Bone marrow (tissue), 2 donors: ENCODE measurements at regions not wholly inside any gene's neighbourhood (a gene's known extent, or its start where the extent isn't known, plus 50 kb on each side); places are given as distances from the start of the nearest gene placed in this dataset.

Experiments
- DNase-seq, 2 donors: peaks; one replicate each; lab custom pipeline; 2025; lab: John Stamatoyannopoulos, UW

GRCh38 chr2:151156431-151156830 lies 105.2 kb downstream of the RBM43 start:
- no peak for DNase-seq

GRCh38 chr2:151153601-151154000 lies 108.1 kb downstream of the RBM43 start:
- no peak for DNase-seq

GRCh38 chr2:151150331-151151320 lies 111.0 kb downstream of the RBM43 start:
- no peak for DNase-seq

GRCh38 chr2:151138507-151138906 lies 123.2 kb downstream of the RBM43 start:
- no peak for DNase-seq

GRCh38 chr2:151137526-151137925 lies 124.1 kb downstream of the RBM43 start:
- DNase-seq: no peak

GRCh38 chr2:151120011-151120410 lies 141.7 kb downstream of the RBM43 start:
- no peak for DNase-seq

GRCh38 chr2:151119374-151119773 lies 142.3 kb downstream of the RBM43 start:
- no peak for DNase-seq

GRCh38 chr2:151118269-151118668 lies 143.4 kb downstream of the RBM43 start:
- no peak for DNase-seq

GRCh38 chr2:151114874-151115273 lies 146.8 kb downstream of the RBM43 start:
- no peak for DNase-seq

GRCh38 chr2:151113318-151113717 lies 148.3 kb downstream of the RBM43 start:
- no peak for DNase-seq

- no peak for DNase-seq
Measured at GRCh38 chr2:151111599-151112278, 149.9 kb downstream of the RBM43 start.

GRCh38 chr2:151106805-151107506 lies 154.7 kb downstream of the RBM43 start:
- DNase-seq: no peak

- no peak for DNase-seq
Measured at GRCh38 chr2:151103551-151103950, 158.1 kb downstream of the RBM43 start.

GRCh38 chr2:151102226-151102625 lies 159.4 kb downstream of the RBM43 start:
- DNase-seq: no peak

GRCh38 chr2:151098841-151099240 lies 162.8 kb downstream of the RBM43 start:
- DNase-seq: no peak

GRCh38 chr2:151097895-151098294 lies 163.8 kb downstream of the RBM43 start:
- no peak for DNase-seq

- no peak for DNase-seq
Measured at GRCh38 chr2:151097128-151097527, 164.5 kb downstream of the RBM43 start.

GRCh38 chr2:151096235-151096634 lies 165.4 kb downstream of the RBM43 start:
- no peak for DNase-seq

GRCh38 chr2:151095463-151095862 lies 166.2 kb downstream of the RBM43 start:
- DNase-seq: no peak

GRCh38 chr2:151091583-151091982 lies 170.1 kb downstream of the RBM43 start:
- DNase-seq: no peak

GRCh38 chr2:151087377-151087776 lies 174.3 kb downstream of the RBM43 start:
- no peak for DNase-seq

- no peak for DNase-seq
Measured at GRCh38 chr2:151085181-151085611, 176.5 kb downstream of the RBM43 start.
